ENCODE measurements at regions not wholly inside any gene's neighbourhood (a gene's known extent, or its start where the extent isn't known, plus 50 kb on each side); places are given as distances from the start of the nearest gene placed in this dataset.

DNA sequence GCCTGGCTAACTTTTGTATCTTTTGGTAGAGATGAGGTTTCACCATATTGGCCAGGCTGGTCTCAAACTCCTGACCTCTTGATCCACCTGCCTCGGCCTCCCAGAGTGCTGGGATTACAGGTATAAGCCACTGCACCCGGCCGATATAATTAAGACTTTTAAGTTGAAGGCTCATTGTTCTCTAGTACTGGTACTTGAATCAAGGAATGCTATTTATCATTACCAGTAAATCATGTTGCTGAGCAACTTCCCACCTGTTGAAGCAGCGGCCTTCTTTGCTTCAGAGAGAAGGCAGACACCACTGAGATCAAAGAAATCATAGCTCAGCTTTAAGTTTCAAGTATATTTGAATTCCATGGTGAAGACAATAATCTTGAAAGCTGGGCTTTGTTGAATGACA, 58.8 kb upstream of the TMEM163 start:
- H3K79me2 ChIP-seq (ENCODE audit: insufficient read depth, low read length) = no peaks in the 10 kb centered on the region
- no peak overlapping the region for H2AFZ ChIP-seq (ENCODE audit: low read length)
- H3K4me1 ChIP-seq (ENCODE audit: insufficient read depth, low read length) = peaks cover 23% of the 10 kb centered on the region
- no peaks in the 10 kb centered on the region for H4K20me1 ChIP-seq (ENCODE audit: insufficient read depth, low read length)
- H3K27me3 ChIP-seq (ENCODE audit: insufficient read depth, low read length) = no peaks in the 10 kb centered on the region
- H3K36me3 ChIP-seq (ENCODE audit: insufficient read depth, low read length) = no peaks in the 10 kb centered on the region
- no peak overlapping the region for H3K27ac ChIP-seq (ENCODE audit: low read depth, low read length)
- H3K4me2 ChIP-seq (ENCODE audit: insufficient read depth, low read length) = no peak overlapping the region
- no peaks in the 10 kb centered on the region for H3K9me3 ChIP-seq (ENCODE audit: low read depth, low read length)
- DNase-seq (ENCODE audit: insufficient read length, low spot score, missing footprints) = no peak
- TF ChIP-seq, protein P1, sequence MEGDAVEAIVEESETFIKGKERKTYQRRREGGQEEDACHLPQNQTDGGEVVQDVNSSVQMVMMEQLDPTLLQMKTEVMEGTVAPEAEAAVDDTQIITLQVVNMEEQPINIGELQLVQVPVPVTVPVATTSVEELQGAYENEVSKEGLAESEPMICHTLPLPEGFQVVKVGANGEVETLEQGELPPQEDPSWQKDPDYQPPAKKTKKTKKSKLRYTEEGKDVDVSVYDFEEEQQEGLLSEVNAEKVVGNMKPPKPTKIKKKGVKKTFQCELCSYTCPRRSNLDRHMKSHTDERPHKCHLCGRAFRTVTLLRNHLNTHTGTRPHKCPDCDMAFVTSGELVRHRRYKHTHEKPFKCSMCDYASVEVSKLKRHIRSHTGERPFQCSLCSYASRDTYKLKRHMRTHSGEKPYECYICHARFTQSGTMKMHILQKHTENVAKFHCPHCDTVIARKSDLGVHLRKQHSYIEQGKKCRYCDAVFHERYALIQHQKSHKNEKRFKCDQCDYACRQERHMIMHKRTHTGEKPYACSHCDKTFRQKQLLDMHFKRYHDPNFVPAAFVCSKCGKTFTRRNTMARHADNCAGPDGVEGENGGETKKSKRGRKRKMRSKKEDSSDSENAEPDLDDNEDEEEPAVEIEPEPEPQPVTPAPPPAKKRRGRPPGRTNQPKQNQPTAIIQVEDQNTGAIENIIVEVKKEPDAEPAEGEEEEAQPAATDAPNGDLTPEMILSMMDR (IDR thresholded peaks at IDR 0.05; ENCODE audit: extremely low read depth, low read depth, low read length) = no peak
- H3K4me3 ChIP-seq (ENCODE audit: insufficient read depth, low read length) = no peak overlapping the region

- H3K4me2 ChIP-seq (ENCODE audit: insufficient read depth, low read length) = no peak overlapping the region
Observed at GRCh38 chr2:134778372-134778771, 59.6 kb upstream of the TMEM163 start.

DNA sequence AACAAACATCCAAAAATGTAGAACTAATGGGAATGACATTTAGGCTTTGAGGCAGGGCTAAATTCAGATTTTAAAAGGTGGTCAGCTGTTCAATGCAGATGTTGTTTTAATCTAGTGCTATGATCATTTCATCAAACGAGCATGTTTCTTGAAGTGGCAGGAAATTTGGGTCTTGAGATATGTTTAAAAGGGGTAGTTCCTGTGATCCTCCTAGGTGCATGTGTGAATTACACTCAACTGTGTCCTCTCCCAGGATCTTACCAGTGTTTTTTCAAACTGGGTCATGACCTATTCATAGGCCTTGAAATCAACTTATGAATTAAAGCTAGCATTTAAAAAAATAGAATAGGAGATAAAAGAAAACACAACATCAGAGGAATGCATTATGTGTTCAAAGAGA, 57.4 kb upstream of the ACMSD start:
- H3K27me3 ChIP-seq (ENCODE audit: insufficient read depth, low read length) = no peaks in the 10 kb centered on the region
- TF ChIP-seq, protein P1 (IDR thresholded peaks at IDR 0.05; ENCODE audit: extremely low read depth, low read depth, low read length) = no peak
- H3K36me3 ChIP-seq (ENCODE audit: insufficient read depth, low read length) = no peaks in the 10 kb centered on the region
- no peak overlapping the region for H3K4me2 ChIP-seq (ENCODE audit: insufficient read depth, low read length)
- H3K27ac ChIP-seq (ENCODE audit: low read depth, low read length) = no peak overlapping the region
- H2AFZ ChIP-seq (ENCODE audit: low read length) = no peak overlapping the region
- DNase-seq (ENCODE audit: insufficient read length, low spot score, missing footprints) = no peak
- H4K20me1 ChIP-seq (ENCODE audit: insufficient read depth, low read length) = no peaks in the 10 kb centered on the region
- no peaks in the 10 kb centered on the region for H3K79me2 ChIP-seq (ENCODE audit: insufficient read depth, low read length)
- no peak overlapping the region for H3K4me3 ChIP-seq (ENCODE audit: insufficient read depth, low read length)
- H3K9me3 ChIP-seq (ENCODE audit: low read depth, low read length) = no peaks in the 10 kb centered on the region
- H3K4me1 ChIP-seq (ENCODE audit: insufficient read depth, low read length) = no peaks in the 10 kb centered on the region

More at GRCh38 chr2:134778372-134778771, 59.6 kb upstream of the TMEM163 start:
- H3K27me3 ChIP-seq (ENCODE audit: insufficient read depth, low read length) = no peaks in the 10 kb centered on the region
- H3K4me1 ChIP-seq (ENCODE audit: insufficient read depth, low read length) = peaks cover 22% of the 10 kb centered on the region
- H3K27ac ChIP-seq (ENCODE audit: low read depth, low read length) = no peak overlapping the region
- H3K79me2 ChIP-seq (ENCODE audit: insufficient read depth, low read length) = no peaks in the 10 kb centered on the region
- no peak overlapping the region for H2AFZ ChIP-seq (ENCODE audit: low read length)
- DNase-seq (ENCODE audit: insufficient read length, low spot score, missing footprints) = no peak
- H3K36me3 ChIP-seq (ENCODE audit: insufficient read depth, low read length) = no peaks in the 10 kb centered on the region
- H4K20me1 ChIP-seq (ENCODE audit: insufficient read depth, low read length) = no peaks in the 10 kb centered on the region
- TF ChIP-seq, protein P1 (IDR thresholded peaks at IDR 0.05; ENCODE audit: extremely low read depth, low read depth, low read length) = peak; percentile 9
- no peak overlapping the region for H3K4me3 ChIP-seq (ENCODE audit: insufficient read depth, low read length)
- no peaks in the 10 kb centered on the region for H3K9me3 ChIP-seq (ENCODE audit: low read depth, low read length)

DNA sequence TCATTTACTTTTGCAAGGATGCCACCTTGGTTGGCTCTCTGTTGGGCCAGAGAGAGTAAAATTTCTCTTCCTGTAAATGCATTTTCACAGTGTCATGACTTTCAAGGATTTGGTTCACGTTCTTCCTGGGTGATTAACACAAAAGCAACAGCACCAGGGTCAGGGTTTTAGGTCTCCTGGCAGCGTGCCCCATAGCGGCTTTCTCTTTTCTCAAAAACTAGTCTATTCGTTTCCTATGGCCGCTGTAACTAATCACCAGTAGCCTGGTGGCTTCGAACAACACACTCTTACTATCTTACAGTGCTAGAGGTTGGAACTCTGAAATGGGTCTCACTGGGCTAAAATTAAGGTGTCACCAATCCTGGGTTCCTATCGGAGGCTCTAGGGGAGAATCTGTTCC, 56.3 kb upstream of the ACMSD start:
- H3K4me2 ChIP-seq (ENCODE audit: insufficient read depth, low read length) = no peak overlapping the region
- H2AFZ ChIP-seq (ENCODE audit: low read length) = no peak overlapping the region
- H3K79me2 ChIP-seq (ENCODE audit: insufficient read depth, low read length) = no peaks in the 10 kb centered on the region
- H3K36me3 ChIP-seq (ENCODE audit: insufficient read depth, low read length) = no peaks in the 10 kb centered on the region
- no peak for DNase-seq (ENCODE audit: insufficient read length, low spot score, missing footprints)
- TF ChIP-seq, protein P1 (IDR thresholded peaks at IDR 0.05; ENCODE audit: extremely low read depth, low read depth, low read length) = no peak
- H3K4me3 ChIP-seq (ENCODE audit: insufficient read depth, low read length) = no peak overlapping the region
- no peak overlapping the region for H3K27ac ChIP-seq (ENCODE audit: low read depth, low read length)
- no peaks in the 10 kb centered on the region for H3K9me3 ChIP-seq (ENCODE audit: low read depth, low read length)
- H3K4me1 ChIP-seq (ENCODE audit: insufficient read depth, low read length) = no peaks in the 10 kb centered on the region
- no peaks in the 10 kb centered on the region for H3K27me3 ChIP-seq (ENCODE audit: insufficient read depth, low read length)
- no peaks in the 10 kb centered on the region for H4K20me1 ChIP-seq (ENCODE audit: insufficient read depth, low read length)

Data from osteoblast (primary cell).